ENCODE measurements at regions not wholly inside any gene's neighbourhood (a gene's known extent, or its start where the extent isn't known, plus 50 kb on each side); places are given as distances from the start of the nearest gene placed in this dataset.

DNA sequence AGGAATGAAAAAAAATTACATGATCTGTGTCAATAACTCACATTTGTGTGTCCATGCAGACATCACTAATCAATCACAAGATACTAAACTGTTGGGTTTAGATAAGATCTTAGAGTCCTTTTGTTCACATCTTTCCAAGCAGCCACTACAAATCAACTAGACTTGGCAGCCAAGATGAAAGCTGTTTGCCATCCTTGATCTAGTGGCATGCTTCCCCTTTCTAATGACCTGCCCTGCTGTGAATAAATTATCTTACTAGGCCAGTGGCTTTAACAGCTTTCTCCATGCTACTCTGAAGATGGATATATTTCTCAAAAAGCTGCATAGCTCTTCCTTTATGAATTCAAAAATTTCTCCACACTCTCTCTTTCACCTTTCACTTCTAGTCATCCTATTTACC, 1338.0 kb upstream of the ACVR2A start:
- CTCF ChIA-PET: no interaction called here
- Histone ChIP-seq H3K9me2 (ENCODE audit: insufficient read depth) (no peaks in the 10 kb centered on the region; the same call in 1 of the 2 replicates), H3K27me3 (ENCODE audit: insufficient read depth, low read length) (no peaks in the 10 kb centered on the region), H3K79me2 (ENCODE audit: insufficient read depth, low read length) (no peaks in the 10 kb centered on the region), H4K20me1 (ENCODE audit: insufficient read depth) (no peaks in the 10 kb centered on the region), H3K4me3 (replicated peaks in 1 of 2; ENCODE audit: low read depth in 1 of 2, low read length in 2 of 2) (no peak overlapping the region), H3K9me3 (ENCODE audit: control insufficient read depth in 1 of 2, insufficient read depth in 1 of 2, low read depth in 1 of 2, low read length in 2 of 2) (no peaks in the 10 kb centered on the region), H3K4me1 (ENCODE audit: control insufficient read depth in 1 of 2, insufficient read depth in 2 of 2, low read length in 2 of 2) (no peaks in the 10 kb centered on the region), H3K36me3 (ENCODE audit: control insufficient read depth in 1 of 2, insufficient read depth in 2 of 2, low read length in 2 of 2) (no peaks in the 10 kb centered on the region), H3K27ac (ENCODE audit: low read depth, low read length) (no peak overlapping the region), H3K4me2 (ENCODE audit: low read length) (no peak overlapping the region), H2AFZ (ENCODE audit: low read depth, low read length, poor library complexity, severe bottlenecking) (no peak overlapping the region), H3K9ac (ENCODE audit: low read length) (no peak overlapping the region)
- no TSS peak for BruUV-seq (replicated peaks)
- POLR2A ChIA-PET: no interaction called here
- ATAC-seq (no peak), DNase-seq (ENCODE audit: low read depth, low spot score) (no peak)
- intact Hi-C loops (cut with micrococcal nuclease): no loop called here
- TF ChIP-seq, protein P1, sequence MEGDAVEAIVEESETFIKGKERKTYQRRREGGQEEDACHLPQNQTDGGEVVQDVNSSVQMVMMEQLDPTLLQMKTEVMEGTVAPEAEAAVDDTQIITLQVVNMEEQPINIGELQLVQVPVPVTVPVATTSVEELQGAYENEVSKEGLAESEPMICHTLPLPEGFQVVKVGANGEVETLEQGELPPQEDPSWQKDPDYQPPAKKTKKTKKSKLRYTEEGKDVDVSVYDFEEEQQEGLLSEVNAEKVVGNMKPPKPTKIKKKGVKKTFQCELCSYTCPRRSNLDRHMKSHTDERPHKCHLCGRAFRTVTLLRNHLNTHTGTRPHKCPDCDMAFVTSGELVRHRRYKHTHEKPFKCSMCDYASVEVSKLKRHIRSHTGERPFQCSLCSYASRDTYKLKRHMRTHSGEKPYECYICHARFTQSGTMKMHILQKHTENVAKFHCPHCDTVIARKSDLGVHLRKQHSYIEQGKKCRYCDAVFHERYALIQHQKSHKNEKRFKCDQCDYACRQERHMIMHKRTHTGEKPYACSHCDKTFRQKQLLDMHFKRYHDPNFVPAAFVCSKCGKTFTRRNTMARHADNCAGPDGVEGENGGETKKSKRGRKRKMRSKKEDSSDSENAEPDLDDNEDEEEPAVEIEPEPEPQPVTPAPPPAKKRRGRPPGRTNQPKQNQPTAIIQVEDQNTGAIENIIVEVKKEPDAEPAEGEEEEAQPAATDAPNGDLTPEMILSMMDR (IDR thresholded peaks at IDR 0.05 in 2 of 3, conservative IDR thresholded peaks at IDR 0.05 in 1 of 3; ENCODE audit: borderline replicate concordance in 1 of 3, insufficient read depth in 1 of 3, low read depth in 2 of 3, low read length in 2 of 3): no peak
- no peak for TF ChIP-seq TCF7L2 (IDR thresholded peaks at IDR 0.05; ENCODE audit: borderline replicate concordance, extremely low read depth, insufficient read depth, insufficient read length)
- no peak for TF ChIP-seq ELF1 (IDR thresholded peaks at IDR 0.05; ENCODE audit: borderline replicate concordance, low read depth)
- RAD21 ChIA-PET (ENCODE audit: low non-redundant PET in 1 of 2, low total read pairs in 2 of 2, uncharacterized antibody in 2 of 2, unreplicated experiment in 2 of 2): no interaction called here

DNA sequence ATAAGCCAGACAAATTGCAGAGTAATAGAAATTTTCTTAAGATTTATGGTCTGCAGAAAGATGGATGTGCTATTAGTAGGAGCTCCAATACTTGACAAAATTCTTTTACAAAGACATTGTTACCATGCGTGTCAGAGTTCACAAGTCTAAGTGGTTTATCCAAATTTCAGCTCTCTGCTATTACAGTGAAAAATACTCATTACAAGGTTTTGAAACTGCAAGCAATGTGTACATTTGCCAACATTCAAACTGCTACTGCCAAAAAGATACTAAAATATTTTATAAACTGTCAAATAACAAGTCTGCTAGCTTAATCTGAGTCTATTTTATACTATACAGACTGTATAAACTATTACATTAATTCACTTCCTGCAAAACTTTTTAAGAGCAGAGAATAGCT, 1341.5 kb upstream of the ACVR2A start:
- H3K4me2 ChIP-seq (ENCODE audit: low read length): no peak overlapping the region
- intact Hi-C loops (cut with micrococcal nuclease): no loop called here
- ChIA-PET CTCF (no interaction called here), POLR2A (no interaction called here), RAD21 (ENCODE audit: low non-redundant PET in 1 of 2, low total read pairs in 2 of 2, uncharacterized antibody in 2 of 2, unreplicated experiment in 2 of 2) (no interaction called here)
- TF ChIP-seq POLR2AphosphoS5 (IDR thresholded peaks at IDR 0.05; ENCODE audit: low read depth, low read length): no peak
- TF ChIP-seq RAD21 (IDR thresholded peaks at IDR 0.05; ENCODE audit: low read depth): no peak
- TF ChIP-seq CEBPB (IDR thresholded peaks at IDR 0.05; ENCODE audit: low read depth): no peak
- TF ChIP-seq CBX3 (IDR thresholded peaks at IDR 0.05; ENCODE audit: low read depth): no peak
- TF ChIP-seq POLR2A (IDR thresholded peaks at IDR 0.05; ENCODE audit: borderline replicate concordance, extremely low read depth, insufficient read depth, insufficient read length): no peak
- no peak for TF ChIP-seq EZH2 (IDR thresholded peaks at IDR 0.05)
- TF ChIP-seq YY1 (IDR thresholded peaks at IDR 0.05; ENCODE audit: extremely low read depth, insufficient replicate concordance, low read depth, low read length): no peak
- TF ChIP-seq EZH2phosphoT487 (IDR thresholded peaks at IDR 0.05; ENCODE audit: borderline replicate concordance): no peak
- H2AFZ ChIP-seq (ENCODE audit: low read depth, low read length, poor library complexity, severe bottlenecking): no peak overlapping the region
- no peaks in the 10 kb centered on the region for H3K4me1 ChIP-seq (ENCODE audit: control insufficient read depth in 1 of 2, insufficient read depth in 2 of 2, low read length in 2 of 2)
- DNase-seq (ENCODE audit: low read depth, low spot score): no peak
- H3K36me3 ChIP-seq (ENCODE audit: control insufficient read depth in 1 of 2, insufficient read depth in 2 of 2, low read length in 2 of 2): no peaks in the 10 kb centered on the region
- H3K27ac ChIP-seq (ENCODE audit: low read depth, low read length): no peak overlapping the region
- no peak for ATAC-seq
- H4K20me1 ChIP-seq (ENCODE audit: insufficient read depth): no peaks in the 10 kb centered on the region
- no peaks in the 10 kb centered on the region; the same call in 1 of the 2 replicates for H3K9me2 ChIP-seq (ENCODE audit: insufficient read depth)
- no peak overlapping the region for H3K9ac ChIP-seq (ENCODE audit: low read length)
- H3K79me2 ChIP-seq (ENCODE audit: insufficient read depth, low read length): no peaks in the 10 kb centered on the region
- no peak overlapping the region for H3K4me3 ChIP-seq (replicated peaks in 1 of 2; ENCODE audit: low read depth in 1 of 2, low read length in 2 of 2)
- H3K27me3 ChIP-seq (ENCODE audit: insufficient read depth, low read length): no peaks in the 10 kb centered on the region
- H3K9me3 ChIP-seq (ENCODE audit: control insufficient read depth in 1 of 2, insufficient read depth in 1 of 2, low read depth in 1 of 2, low read length in 2 of 2): no peaks in the 10 kb centered on the region
- BruUV-seq (replicated peaks): no TSS peak
